ENCODE measurements at regions not wholly inside any gene's neighbourhood (a gene's known extent, or its start where the extent isn't known, plus 50 kb on each side); places are given as distances from the start of the nearest gene placed in this dataset.

DNA sequence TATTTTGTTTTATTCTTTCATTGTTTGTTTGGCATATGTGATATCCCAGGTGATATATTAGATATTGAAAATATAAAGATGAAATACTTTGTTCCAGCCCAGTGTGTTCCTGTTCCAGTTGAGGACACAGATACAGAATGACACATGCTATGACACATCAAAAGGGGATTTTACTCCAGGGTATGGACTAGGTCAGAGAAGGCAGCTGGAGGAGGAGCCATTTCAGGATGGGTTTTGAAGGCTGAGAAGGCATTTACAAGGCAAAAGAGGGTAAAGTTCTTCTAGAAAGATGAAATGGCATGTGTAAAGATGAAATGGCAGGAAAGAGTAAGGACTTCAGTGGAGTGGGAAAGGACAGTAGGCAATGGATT is 163.8 kb downstream of the ZIC1 start:
- H3K27ac ChIP-seq: no peak overlapping the region
- H3K9me3 ChIP-seq (ENCODE audit: control insufficient read depth, low read length): no peaks in the 10 kb centered on the region
- H3K27me3 ChIP-seq (ENCODE audit: control insufficient read depth, insufficient read depth, low read length): no peaks in the 10 kb centered on the region
- no peaks in the 10 kb centered on the region for H3K79me2 ChIP-seq
- no peak overlapping the region for H2AFZ ChIP-seq
- TF ChIP-seq CTCF (IDR thresholded peaks at IDR 0.05): no peak
- no peak overlapping the region for H3K9ac ChIP-seq
- no peaks in the 10 kb centered on the region for H3K36me3 ChIP-seq (ENCODE audit: control insufficient read depth, insufficient read depth, low read length)
- no peaks in the 10 kb centered on the region for H3K4me1 ChIP-seq
- no peak overlapping the region for H3K4me2 ChIP-seq (ENCODE audit: low read length)
- H3K4me3 ChIP-seq (ENCODE audit: low read depth, low read length): no peak overlapping the region

- H3K4me3 ChIP-seq (ENCODE audit: low read depth, low read length): no peak overlapping the region
- no peaks in the 10 kb centered on the region for H3K27me3 ChIP-seq (ENCODE audit: control insufficient read depth, insufficient read depth, low read length)
- H3K4me2 ChIP-seq (ENCODE audit: low read length): no peak overlapping the region
- TF ChIP-seq CTCF (IDR thresholded peaks at IDR 0.05): no peak
- H2AFZ ChIP-seq: no peak overlapping the region
- no peaks in the 10 kb centered on the region for H3K9me3 ChIP-seq (ENCODE audit: control insufficient read depth, low read length)
- no peaks in the 10 kb centered on the region for H3K4me1 ChIP-seq
- H3K79me2 ChIP-seq: no peaks in the 10 kb centered on the region
- no peak overlapping the region for H3K27ac ChIP-seq
- H3K36me3 ChIP-seq (ENCODE audit: control insufficient read depth, insufficient read depth, low read length): no peaks in the 10 kb centered on the region
- H3K9ac ChIP-seq: no peak overlapping the region
Observed at GRCh38 chr3:147574621-147575020, 165.5 kb downstream of the ZIC1 start.

DNA sequence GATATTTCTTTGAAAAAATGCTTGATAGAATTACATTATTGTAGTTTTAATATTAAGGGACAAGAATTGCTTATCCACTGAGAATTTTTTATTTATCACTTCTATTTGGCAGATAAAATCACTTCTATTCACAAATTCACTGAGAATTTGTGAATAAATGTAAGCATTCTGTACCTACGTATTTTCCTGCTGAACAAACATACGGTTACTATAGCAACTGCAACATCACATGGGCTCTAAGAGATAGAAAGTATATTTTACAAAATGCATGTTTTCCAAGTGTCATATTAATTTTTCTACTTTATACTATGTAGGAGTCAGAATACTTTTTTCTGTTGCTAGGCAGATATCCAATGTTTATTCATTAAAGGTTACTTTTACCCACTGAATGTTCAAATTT is 166.2 kb downstream of the ZIC1 start:
- Histone ChIP-seq H3K9ac (no peak overlapping the region), H3K27me3 (ENCODE audit: control insufficient read depth, insufficient read depth, low read length) (no peaks in the 10 kb centered on the region), H3K4me3 (ENCODE audit: low read depth, low read length) (no peak overlapping the region), H3K27ac (no peak overlapping the region), H3K4me2 (ENCODE audit: low read length) (no peak overlapping the region), H3K36me3 (ENCODE audit: control insufficient read depth, insufficient read depth, low read length) (no peaks in the 10 kb centered on the region), H3K9me3 (ENCODE audit: control insufficient read depth, low read length) (no peaks in the 10 kb centered on the region), H3K79me2 (no peaks in the 10 kb centered on the region), H2AFZ (no peak overlapping the region), H3K4me1 (no peaks in the 10 kb centered on the region)
- no peak for TF ChIP-seq CTCF (IDR thresholded peaks at IDR 0.05)

DNA sequence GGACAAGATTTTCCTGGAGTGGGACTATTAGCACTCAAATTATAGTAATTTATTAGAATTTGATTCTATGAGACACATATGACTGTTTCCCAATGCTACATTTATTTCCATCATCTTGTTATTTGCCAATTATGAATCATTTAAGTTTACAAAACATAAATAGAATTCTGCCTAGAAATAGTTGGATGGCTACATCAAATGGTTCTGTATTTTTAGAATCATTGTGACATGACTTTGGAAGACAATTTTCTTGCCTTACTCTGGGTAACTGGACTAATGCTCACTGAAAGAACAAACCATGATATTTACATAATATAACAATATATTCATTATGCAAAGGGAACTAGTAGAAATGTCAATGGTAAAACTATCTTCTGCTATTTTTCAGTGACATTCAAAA is 173.5 kb downstream of the ZIC1 start:
- no peaks in the 10 kb centered on the region for H3K27me3 ChIP-seq (ENCODE audit: control insufficient read depth, insufficient read depth, low read length)
- H3K36me3 ChIP-seq (ENCODE audit: control insufficient read depth, insufficient read depth, low read length): no peaks in the 10 kb centered on the region
- H3K9me3 ChIP-seq (ENCODE audit: control insufficient read depth, low read length): no peaks in the 10 kb centered on the region
- H3K4me3 ChIP-seq (ENCODE audit: low read depth, low read length): no peak overlapping the region
- no peaks in the 10 kb centered on the region for H3K4me1 ChIP-seq
- H3K4me2 ChIP-seq (ENCODE audit: low read length): no peak overlapping the region
- no peaks in the 10 kb centered on the region for H3K79me2 ChIP-seq
- H3K27ac ChIP-seq: no peak overlapping the region
- TF ChIP-seq CTCF (IDR thresholded peaks at IDR 0.05): no peak
- H2AFZ ChIP-seq: no peak overlapping the region
- no peak overlapping the region for H3K9ac ChIP-seq

DNA sequence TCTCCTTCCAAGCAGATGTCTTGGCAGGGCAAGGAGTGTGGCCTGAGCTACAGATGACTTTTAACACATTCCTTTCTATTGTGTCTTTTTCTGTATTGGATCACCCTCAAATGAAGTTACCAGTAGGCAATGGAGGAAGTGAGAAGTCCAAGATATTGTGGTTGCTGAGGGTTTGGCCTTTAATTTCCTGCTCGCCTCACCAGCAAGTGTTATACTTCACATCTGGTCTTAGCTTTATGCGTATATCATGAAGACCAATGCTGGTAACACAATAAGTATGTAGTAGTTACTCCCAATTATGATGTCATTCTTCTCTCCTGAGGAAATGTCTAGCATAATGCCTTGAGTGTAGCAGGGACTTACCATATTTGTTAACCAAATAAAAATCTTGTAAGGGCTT is 179.9 kb downstream of the ZIC1 start:
- H3K4me3 ChIP-seq (ENCODE audit: low read depth, low read length): no peak overlapping the region
- no peaks in the 10 kb centered on the region for H3K79me2 ChIP-seq
- H3K36me3 ChIP-seq (ENCODE audit: control insufficient read depth, insufficient read depth, low read length): no peaks in the 10 kb centered on the region
- no peaks in the 10 kb centered on the region for H3K4me1 ChIP-seq
- no peak overlapping the region for H3K4me2 ChIP-seq (ENCODE audit: low read length)
- no peak overlapping the region for H3K9ac ChIP-seq
- H2AFZ ChIP-seq: no peak overlapping the region
- TF ChIP-seq CTCF (IDR thresholded peaks at IDR 0.05): no peak
- H3K9me3 ChIP-seq (ENCODE audit: control insufficient read depth, low read length): no peaks in the 10 kb centered on the region
- H3K27ac ChIP-seq: no peak overlapping the region
- no peaks in the 10 kb centered on the region for H3K27me3 ChIP-seq (ENCODE audit: control insufficient read depth, insufficient read depth, low read length)

Data from parathyroid adenoma (tissue), 2 donors.